ENCODE measurements at regions not wholly inside any gene's neighbourhood (a gene's known extent, or its start where the extent isn't known, plus 50 kb on each side); places are given as distances from the start of the nearest gene placed in this dataset.

GRCh38 chr17:69972251-69972650, 102.8 kb upstream of the KCNJ16 start:
- POLR2A ChIA-PET (ENCODE audit: low non-redundant PET) = no interaction called here
- no peak for DNase-seq (ENCODE audit: low spot score)
- TF ChIP-seq, protein P1, sequence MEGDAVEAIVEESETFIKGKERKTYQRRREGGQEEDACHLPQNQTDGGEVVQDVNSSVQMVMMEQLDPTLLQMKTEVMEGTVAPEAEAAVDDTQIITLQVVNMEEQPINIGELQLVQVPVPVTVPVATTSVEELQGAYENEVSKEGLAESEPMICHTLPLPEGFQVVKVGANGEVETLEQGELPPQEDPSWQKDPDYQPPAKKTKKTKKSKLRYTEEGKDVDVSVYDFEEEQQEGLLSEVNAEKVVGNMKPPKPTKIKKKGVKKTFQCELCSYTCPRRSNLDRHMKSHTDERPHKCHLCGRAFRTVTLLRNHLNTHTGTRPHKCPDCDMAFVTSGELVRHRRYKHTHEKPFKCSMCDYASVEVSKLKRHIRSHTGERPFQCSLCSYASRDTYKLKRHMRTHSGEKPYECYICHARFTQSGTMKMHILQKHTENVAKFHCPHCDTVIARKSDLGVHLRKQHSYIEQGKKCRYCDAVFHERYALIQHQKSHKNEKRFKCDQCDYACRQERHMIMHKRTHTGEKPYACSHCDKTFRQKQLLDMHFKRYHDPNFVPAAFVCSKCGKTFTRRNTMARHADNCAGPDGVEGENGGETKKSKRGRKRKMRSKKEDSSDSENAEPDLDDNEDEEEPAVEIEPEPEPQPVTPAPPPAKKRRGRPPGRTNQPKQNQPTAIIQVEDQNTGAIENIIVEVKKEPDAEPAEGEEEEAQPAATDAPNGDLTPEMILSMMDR (conservative IDR thresholded peaks at IDR 0.05; ENCODE audit: low read depth) = no peak
- CTCF ChIA-PET = no interaction called here
- no peak overlapping the region for H3K27ac ChIP-seq

GRCh38 chr17:69975808-69976207, 99.2 kb upstream of the KCNJ16 start:
- DNase-seq (ENCODE audit: low spot score) = no peak
- TF ChIP-seq, protein P1 (conservative IDR thresholded peaks at IDR 0.05; ENCODE audit: low read depth) = no peak
- POLR2A ChIA-PET (ENCODE audit: low non-redundant PET) = no interaction called here
- CTCF ChIA-PET = no interaction called here
- no peak overlapping the region for H3K27ac ChIP-seq

DNA sequence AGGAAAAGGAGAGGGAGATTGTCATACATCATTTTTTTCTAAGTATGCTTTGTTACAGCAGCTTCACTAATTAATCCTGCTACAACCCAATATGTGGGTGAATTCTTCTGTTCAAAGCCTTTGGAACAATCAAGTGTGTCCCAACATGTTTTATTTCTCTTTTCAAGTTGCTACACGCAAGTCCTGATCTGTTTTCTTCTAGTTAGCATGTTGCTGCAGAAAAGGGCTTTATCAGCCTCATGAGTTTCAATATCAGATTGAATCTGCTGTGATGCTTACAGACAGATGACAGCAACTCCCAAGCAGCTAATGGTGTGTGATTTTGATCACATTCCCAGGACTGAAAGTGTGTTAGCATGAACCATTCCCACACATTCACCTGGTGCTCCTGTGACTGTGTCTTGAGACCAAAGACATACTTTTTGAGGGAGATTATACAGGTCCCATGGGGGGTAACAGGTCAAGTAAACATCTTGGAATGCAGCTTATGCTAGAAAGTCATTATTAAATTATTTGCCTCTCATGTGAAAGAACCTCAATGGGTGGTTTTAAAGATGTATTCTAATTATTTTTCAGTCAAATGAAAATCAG, 96.9 kb upstream of the KCNJ16 start:
- no peak for DNase-seq (ENCODE audit: low spot score)
- ChIA-PET POLR2A (ENCODE audit: low non-redundant PET) (no interaction called here), CTCF (no interaction called here)
- TF ChIP-seq, protein P1 (conservative IDR thresholded peaks at IDR 0.05; ENCODE audit: low read depth) = no peak
- H3K27ac ChIP-seq = no peak overlapping the region

GRCh38 chr17:69981441-69981840, 93.6 kb upstream of the KCNJ16 start:
- ChIA-PET POLR2A (ENCODE audit: low non-redundant PET) (no interaction called here), CTCF (interaction anchor here (0.6 kb wide), 1 partner anchor 1831 kb away, joined by 3 read pairs; no protein-coding TSS in a partner anchor)
- DNase-seq (ENCODE audit: low spot score) = no peak
- no peak overlapping the region for H3K27ac ChIP-seq
- TF ChIP-seq, protein P1 (conservative IDR thresholded peaks at IDR 0.05; ENCODE audit: low read depth) = no peak

GRCh38 chr17:69995476-69995875, 79.5 kb upstream of the KCNJ16 start:
- DNase-seq (ENCODE audit: low spot score) = no peak
- CTCF ChIA-PET = interaction anchor here (0.6 kb wide), 1 partner anchor 66 kb away, joined by 3 read pairs; no protein-coding TSS in a partner anchor
- H3K27ac ChIP-seq = no peak overlapping the region
- POLR2A ChIA-PET (ENCODE audit: low non-redundant PET) = no interaction called here
- TF ChIP-seq, protein P1 (conservative IDR thresholded peaks at IDR 0.05; ENCODE audit: low read depth) = no peak

- no peak overlapping the region for H3K27ac ChIP-seq
- DNase-seq (ENCODE audit: low spot score) = no peak
- POLR2A ChIA-PET (ENCODE audit: low non-redundant PET) = no interaction called here
- TF ChIP-seq, protein P1 (conservative IDR thresholded peaks at IDR 0.05; ENCODE audit: low read depth) = no peak
- CTCF ChIA-PET = no interaction called here
These were observed 77.7 kb upstream of the KCNJ16 start for GRCh38 chr17:69997332-69997731.

Measured in RWPE1 (cell line).